ENCODE measurements at regions not wholly inside any gene's neighbourhood (a gene's known extent, or its start where the extent isn't known, plus 50 kb on each side); places are given as distances from the start of the nearest gene placed in this dataset.

DNA sequence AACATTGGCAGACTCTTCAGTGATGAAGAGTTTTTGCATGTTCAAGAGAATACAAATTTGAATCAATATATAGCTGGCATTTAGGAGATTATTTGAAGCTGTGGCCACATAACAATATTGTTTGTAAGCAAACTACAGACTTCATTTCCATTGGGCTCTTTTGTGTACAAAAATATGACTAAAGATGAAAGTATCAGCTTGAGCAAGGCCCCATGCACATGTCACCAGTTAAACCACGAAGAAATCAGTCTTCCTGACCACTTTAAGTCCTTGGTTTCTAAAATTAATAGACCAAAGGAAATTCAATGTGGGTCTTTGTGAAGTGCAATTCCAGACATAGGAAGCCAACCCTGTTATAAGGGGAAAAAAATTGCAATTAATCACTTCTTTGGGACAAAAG lies 1664.6 kb upstream of the ADGRL3 start:
- TF ChIP-seq POLR2AphosphoS5 (IDR thresholded peaks at IDR 0.05; ENCODE audit: low read depth, low read length) (no peak), SIN3A (IDR thresholded peaks at IDR 0.05; ENCODE audit: borderline replicate concordance, insufficient read depth, low read length) (no peak), TAF1 (IDR thresholded peaks at IDR 0.05; ENCODE audit: borderline replicate concordance, insufficient read depth, low read length) (no peak)
- TF ChIP-seq, protein P1, sequence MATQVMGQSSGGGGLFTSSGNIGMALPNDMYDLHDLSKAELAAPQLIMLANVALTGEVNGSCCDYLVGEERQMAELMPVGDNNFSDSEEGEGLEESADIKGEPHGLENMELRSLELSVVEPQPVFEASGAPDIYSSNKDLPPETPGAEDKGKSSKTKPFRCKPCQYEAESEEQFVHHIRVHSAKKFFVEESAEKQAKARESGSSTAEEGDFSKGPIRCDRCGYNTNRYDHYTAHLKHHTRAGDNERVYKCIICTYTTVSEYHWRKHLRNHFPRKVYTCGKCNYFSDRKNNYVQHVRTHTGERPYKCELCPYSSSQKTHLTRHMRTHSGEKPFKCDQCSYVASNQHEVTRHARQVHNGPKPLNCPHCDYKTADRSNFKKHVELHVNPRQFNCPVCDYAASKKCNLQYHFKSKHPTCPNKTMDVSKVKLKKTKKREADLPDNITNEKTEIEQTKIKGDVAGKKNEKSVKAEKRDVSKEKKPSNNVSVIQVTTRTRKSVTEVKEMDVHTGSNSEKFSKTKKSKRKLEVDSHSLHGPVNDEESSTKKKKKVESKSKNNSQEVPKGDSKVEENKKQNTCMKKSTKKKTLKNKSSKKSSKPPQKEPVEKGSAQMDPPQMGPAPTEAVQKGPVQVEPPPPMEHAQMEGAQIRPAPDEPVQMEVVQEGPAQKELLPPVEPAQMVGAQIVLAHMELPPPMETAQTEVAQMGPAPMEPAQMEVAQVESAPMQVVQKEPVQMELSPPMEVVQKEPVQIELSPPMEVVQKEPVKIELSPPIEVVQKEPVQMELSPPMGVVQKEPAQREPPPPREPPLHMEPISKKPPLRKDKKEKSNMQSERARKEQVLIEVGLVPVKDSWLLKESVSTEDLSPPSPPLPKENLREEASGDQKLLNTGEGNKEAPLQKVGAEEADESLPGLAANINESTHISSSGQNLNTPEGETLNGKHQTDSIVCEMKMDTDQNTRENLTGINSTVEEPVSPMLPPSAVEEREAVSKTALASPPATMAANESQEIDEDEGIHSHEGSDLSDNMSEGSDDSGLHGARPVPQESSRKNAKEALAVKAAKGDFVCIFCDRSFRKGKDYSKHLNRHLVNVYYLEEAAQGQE (IDR thresholded peaks at IDR 0.05; ENCODE audit: insufficient read depth in 1 of 2, low read depth in 2 of 2, low read length in 2 of 2), result no peak

All from PFSK-1 (cell line).